Lower leg skin (tissue), 3 donors: ENCODE measurements at regions not wholly inside any gene's neighbourhood (a gene's known extent, or its start where the extent isn't known, plus 50 kb on each side); places are given as distances from the start of the nearest gene placed in this dataset.

Source experiments
- CTCF ChIP-seq, 3 donors: fragments of 450-650 bp; IDR thresholded peaks; one replicate each; pipeline ENCODE4 v1.5.1; 2016; ENCODE audit warnings: antibody characterized with exemption in 3 of 3, mild to moderate bottlenecking in 3 of 3, moderate library complexity in 2 of 3
- POLR2A ChIP-seq, 2 donors: fragments of 450-650 bp; IDR thresholded peaks; one replicate each; pipeline ENCODE4 v1.6.1; 2016 to 2017; ENCODE audit warnings: antibody characterized with exemption in 2 of 2, mild to moderate bottlenecking in 1 of 2, moderate library complexity in 1 of 2

GRCh38 chr6:105981888-105982358 lies 104.2 kb upstream of the PRDM1 start:
- TF ChIP-seq CTCF (IDR thresholded peaks at IDR 0.05) (no peak), POLR2A (IDR thresholded peaks at IDR 0.05) (no peak)
